HG03469 (cell line): ENCODE measurements at regions not wholly inside any gene's neighbourhood (a gene's known extent, or its start where the extent isn't known, plus 50 kb on each side); places are given as distances from the start of the nearest gene placed in this dataset.

Experiments used
- ATAC-seq: cut with Tn5 transposase; IDR thresholded peaks from one replicate; pipeline ENCODE4 v1.9.1; 2021; ENCODE audit warnings: mild to moderate bottlenecking, moderate library complexity, moderate number of reproducible peaks; ENCODE audit not compliant: unreplicated experiment

DNA sequence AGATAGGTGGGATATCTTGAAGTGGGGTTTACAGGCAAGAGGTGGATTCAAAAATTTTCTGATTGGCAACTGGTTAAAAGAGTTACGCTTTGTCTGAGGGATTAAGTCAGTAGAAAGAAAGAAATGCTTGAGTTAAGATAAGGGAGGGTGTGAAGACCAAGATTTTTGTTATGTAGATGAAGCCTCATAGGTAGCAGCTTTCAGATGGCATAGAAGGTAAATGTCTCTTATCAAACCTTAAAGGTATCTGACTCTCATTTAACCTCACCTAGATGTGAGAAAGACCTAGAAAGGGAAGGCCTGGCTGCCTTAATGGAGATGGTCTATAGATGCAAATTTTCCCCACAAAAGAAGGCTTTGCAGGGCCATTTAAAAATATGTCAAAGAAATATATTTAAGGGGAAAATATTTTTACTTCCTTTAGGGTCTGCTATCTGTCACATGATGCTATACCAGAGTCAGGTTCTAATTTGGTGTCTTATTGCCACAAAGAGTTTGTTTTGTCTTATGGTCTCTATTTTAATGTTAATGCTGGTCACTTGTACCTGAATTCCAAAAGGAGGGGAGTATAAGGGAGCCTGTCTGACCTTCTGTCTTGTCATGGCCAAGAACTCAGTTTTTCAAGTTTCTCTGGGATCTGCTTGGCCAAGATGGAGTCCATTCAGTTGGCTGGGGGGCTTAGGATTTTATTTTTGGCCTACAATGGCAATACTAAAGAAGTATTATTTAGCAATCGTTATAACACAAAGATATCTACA, 699.1 kb upstream of the AMOT start:
- no peak for ATAC-seq

DNA sequence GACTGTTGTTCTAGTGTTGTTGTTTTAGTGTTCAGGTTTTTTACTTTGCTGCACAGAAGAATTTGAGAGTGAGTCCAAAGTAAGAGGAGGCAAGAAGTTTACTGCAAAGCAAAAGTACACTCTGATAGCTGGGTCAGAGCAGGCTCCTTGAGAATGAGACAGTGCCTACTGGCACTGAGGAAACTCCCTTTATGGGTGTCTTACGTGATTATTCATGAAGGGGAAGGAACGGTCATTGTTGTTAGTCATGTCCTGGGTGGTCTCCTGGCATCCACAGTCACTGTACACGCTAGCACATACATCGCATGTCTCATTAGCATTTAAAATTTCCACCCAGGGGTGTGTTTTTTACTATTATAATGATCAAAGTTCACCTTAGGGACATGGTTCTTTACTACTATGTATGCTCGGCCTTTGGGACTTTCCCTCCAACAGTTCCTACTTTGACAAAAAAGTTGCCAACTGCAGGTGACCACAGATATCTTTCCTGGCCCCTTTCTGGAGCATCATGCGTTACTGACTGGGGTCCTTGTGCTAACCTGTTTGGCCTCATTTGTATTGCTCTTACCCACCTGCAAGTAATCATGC, 688.9 kb upstream of the AMOT start:
- ATAC-seq: peak; percentile 52

DNA sequence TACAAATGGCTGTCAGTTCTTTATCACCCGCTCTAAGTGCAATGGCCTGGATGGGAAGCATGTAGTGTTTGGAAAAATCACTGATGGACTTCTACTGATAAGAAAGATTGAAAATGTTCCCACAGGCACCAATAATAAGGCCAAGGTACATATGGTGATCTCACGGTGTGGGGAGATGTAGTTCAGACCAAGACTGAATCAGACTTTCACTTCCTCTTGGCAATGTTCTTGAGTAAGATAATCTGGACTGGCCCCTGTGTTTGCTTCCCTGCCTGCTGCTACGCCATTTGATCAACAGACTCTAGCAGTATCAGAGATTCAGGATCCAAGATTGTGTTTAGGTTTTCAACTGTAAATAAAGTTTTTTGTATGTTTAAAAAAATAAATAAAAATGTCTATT, 682.2 kb upstream of the AMOT start:
- peak; percentile 99 for ATAC-seq

DNA sequence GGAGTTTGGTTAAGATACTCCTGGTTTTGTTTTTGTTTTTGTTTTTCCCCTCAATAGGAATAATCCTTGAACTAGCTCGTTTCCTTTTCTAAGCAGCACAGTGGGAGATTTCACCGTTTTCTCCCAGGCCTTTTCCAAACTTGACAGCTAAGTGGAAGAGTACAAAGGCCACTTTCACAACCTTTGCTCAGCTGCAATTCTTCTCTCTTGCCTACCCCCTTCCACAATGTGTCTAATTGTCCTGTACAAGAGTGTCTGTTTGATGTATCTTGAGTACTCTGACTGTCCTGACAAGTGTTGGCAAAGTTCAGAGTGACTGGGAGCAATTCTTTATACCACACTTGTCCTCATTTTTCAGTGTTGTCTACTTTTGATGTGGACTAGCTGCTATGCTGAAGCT, 674.3 kb upstream of the AMOT start:
- ATAC-seq: no peak

DNA sequence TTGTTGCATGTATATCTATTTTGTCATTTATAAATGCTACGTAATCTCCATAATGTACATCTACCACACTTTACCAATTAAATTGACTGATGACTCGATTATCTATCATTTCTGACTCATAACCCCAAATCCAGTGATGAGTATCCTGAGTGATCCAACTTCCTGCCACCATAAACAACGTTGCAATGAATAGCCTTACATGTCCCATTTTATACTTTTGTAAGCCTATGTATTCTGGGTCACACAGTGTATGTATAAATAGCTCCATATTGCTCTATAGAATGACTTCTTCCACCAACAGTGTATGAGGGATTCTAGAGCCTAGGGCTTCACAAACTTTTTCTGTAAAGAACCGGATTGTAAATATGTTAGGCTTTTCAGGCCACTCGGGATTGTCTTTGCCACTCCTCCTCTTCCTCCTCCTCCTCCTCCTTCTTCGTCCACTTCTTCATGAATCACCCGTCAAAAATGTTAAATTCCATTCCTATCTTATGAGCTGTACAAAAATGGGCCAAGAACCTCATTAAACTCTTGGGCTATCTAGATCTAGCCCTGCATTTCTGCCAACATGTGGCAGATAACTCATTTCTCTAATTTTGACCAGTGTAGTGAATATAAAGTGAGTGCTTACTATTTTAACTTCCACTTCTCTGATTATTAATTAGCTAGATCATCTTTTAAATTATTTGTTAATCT, 672.2 kb upstream of the AMOT start:
- ATAC-seq: no peak

DNA sequence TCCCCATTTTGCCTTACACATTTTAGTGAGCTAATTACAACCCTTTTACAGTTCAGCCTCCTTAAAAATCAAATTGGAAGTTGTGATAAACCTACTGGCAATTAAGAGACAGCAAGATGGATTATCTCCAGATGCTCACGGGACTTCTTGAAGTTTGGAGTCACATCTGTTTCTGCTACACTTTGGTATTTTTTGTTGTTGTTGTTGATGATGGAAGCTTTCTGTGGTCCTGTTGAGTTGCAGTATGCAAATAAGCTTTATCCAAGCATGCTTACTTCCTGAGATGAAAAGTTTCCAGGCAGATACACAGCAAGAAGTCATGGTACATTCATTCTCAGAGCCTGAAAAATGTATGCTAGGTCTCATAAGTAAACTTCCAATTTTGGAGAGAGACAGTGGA, 670.0 kb upstream of the AMOT start:
- no peak for ATAC-seq

DNA sequence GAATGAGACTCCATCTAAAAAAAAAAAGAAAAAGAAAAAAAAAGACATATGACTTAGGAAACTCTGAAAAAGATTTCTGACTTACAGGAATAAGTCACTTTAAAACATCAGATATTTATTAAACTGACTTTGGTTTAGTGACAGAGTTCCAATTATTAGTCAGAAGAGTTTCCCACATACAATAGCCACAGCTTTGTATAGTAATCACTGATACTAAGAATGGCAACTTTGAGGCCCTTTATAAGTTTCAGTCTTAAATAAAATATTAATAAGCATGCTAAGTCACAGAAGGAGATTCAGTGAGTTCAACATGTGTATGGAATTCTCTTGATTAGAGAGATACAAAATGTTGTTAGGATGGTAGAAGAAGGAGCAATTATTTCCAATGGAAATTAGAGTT, 652.3 kb upstream of the AMOT start:
- ATAC-seq: no peak

DNA sequence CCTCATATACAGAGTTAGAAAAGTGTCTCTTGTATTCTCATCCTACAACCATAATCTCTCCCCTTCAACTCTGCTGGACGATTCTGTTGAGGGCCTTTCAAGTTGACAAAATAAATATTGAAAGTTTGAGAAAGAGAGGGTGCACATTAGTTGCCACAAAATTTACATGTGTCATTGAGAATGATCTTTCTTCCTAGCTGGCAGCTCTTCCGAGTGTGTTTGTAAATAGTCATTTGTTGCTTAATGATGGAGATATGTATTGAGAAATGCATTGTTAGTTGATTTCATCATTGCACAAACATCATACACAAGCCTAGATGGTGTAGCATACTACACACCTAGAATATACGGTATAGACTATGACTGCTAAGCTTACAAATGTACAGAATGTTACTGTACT, 632.8 kb upstream of the AMOT start:
- peak; percentile 68 for ATAC-seq

DNA sequence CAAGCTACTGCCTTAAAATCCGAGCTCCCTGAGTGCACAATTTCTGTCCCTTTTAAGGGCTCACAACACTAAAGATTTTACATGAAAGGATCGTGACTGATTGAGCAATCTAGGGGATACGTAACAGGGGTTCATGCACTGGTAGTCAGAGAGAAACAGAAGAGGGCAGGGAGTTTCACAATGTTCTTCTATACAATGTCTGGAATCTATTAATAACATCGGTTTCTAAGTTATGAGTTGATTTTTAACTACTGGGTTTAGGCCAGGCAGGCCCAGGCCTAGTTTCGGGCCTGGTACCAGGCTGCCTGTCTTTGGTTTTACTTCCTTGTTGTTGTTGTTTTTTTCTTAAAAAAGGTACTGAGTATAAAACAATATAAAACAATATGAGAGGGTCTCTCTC, 632.4 kb upstream of the AMOT start:
- peak; percentile 52 for ATAC-seq

DNA sequence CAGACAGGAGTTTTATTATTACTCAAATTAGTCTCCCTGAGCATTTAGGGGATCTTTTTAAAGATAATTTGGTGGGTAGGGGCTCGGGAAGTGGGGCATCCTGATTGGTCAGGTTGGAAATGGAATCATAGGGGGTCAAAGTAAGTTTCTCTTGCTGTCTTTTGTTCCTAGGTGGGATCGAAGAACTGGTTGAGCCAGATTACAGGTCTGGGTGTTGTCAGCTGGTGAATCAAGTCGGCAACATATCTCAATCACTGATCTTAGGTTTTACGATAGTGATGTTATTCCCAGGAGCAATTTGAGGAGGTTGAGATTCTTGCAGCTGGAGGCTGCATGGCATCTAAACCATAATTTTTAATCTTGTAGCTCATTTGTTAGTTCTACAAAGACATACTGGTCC, 629.5 kb upstream of the AMOT start:
- ATAC-seq: no peak

DNA sequence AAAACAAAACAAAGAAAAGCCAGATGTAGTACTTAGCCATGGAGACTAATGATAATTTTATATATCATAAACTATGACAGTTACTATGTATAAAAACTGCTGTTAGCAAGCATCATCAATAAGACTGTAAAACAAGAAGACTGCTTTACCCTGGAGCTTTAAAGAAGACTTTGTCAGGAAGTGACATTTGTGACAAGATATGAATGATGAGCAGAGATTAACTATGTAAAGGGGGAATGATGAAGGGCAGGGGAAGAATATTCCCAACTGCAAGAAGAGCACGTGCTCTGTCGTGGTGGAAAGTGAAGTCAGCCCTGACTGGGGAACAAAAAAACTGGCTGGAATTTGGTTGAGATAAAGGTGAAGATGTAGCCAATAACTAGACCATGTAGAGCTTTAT, 617.1 kb upstream of the AMOT start:
- ATAC-seq: no peak

DNA sequence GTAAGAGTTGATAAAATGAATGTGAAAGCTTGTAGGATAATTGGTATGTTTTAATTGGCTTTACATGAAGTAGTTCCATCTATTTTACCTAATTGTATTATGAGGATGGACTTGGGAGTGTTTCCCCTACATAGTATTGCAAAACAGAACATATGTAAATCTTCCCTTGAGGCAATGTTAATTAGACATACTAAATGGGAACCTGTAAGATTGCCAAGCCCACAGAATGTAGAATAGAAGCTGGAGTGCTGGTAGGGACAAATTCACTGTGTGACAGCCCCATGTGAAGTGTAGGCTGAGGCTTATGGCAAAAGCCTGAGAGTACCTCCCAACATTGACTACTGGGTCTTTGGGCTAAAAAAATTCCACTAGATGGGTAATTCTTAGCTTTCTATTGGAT, 615.0 kb upstream of the AMOT start:
- ATAC-seq: no peak

DNA sequence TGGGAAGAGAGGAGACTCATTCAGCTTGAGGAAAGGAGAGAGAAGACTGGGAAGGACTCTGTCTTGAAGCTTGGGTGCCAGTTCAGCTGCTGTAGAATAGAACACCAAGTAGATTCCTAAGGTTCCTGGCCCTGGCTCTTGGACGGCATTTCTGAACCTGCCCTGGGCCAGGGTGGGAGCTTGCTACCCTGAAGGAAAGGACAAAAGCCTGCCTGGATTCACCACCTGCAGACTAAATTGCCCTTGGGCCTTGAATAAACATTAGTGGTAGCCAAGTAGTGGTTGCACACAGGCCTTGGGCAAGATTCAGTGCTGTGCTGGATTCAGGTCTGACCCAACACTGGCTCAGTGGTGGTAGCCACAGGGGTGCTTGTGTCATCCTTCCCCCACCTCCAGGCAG, 588.4 kb upstream of the AMOT start:
- ATAC-seq: no peak

DNA sequence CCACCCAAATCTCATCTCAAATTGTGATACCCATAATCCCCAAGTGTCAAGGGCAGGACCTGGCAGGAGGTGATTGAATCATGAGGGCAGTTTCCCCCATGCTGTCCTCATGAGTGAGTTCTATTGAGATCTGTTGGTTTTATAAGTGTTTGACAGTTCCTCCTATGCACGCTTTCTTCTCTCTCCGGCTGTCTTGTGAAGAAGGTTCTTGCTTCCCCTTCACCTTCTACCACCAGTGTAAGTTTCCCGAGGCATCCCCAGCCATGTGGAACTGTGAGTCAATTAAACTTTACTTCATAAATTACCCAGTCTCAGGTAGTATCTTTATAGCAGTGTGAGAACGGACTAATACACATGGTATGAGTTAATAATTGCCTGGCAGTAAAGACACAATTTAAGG, 581.7 kb upstream of the AMOT start:
- ATAC-seq: no peak

DNA sequence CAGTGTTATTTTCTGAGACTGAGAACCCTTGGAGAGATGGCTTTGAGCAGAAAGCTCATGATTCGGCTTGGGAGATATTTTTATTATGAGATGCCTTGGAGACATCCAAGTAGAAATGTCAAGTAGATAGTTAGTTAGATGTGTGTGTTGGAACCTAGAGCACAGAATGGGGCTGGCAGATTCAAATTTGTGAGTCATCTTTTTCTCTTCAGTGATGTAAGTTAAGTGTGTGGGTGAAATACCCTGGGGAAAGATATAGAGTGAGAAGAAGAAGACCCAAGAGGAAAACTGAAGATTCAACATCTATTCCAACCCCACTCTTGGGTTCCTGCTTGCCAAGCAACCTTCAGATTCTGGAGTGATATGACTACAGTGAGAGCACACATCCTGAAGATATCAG, 580.8 kb upstream of the AMOT start:
- no peak for ATAC-seq

DNA sequence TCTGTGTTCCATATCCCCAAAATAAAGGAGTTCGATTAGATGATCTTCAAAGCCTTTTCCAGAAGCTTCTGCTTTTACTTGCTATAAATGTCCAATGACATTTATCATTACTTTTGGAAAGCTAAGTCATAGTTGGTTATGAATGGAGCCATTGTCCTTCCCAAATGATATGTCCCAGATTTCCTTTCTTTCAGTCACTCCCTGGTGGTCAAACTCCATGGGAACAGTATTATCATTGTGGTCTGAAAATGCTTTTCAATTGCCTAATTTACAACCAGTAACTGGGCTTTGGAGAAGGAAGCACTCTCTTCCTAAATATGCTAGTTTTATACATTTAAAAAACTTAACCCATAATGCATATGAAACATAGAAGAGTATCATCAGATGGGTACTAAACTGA, 571.5 kb upstream of the AMOT start:
- no peak for ATAC-seq

DNA sequence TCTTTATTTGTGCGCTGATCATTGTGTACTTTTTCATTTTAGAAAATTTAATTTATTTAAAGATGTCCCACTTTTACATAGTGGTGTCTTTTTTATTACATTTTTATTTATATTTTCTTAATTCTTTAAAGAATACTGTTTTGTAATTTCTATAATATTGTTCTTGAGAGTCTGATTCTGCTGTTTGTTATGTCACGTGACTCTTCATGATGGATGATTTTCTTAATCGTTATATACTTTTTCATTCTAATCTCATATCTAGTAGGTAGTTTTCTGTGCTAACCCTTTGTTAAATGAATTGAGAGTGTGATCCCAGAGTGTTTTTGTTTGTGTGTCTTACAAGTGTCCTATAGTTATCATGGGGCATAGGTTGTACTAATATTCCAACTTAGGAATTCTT, 568.2 kb upstream of the AMOT start:
- ATAC-seq: no peak

DNA sequence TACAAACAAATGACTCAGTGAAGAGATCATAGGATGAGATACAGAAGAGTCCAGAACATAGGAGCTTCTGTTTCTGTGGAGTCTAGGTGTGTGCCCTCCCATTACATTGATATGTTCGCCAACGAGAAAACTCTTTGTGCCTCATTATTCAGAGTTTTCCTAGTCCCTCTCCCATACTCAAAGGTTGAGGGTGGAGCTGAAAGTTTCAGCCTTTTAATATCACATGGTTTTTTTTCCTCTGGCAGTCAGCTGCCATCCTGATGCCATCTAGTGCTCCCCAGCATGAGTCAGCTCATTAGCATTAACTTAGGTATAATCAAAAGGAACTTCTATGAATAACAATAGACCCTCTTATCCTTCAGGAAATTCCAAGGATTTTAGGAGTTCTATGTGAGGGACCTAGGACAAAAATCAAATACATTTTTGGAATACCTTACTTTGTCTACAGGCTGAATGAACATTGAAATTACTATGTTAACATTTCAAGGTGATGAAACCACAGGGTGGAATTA, 559.6 kb upstream of the AMOT start:
- no peak for ATAC-seq

DNA sequence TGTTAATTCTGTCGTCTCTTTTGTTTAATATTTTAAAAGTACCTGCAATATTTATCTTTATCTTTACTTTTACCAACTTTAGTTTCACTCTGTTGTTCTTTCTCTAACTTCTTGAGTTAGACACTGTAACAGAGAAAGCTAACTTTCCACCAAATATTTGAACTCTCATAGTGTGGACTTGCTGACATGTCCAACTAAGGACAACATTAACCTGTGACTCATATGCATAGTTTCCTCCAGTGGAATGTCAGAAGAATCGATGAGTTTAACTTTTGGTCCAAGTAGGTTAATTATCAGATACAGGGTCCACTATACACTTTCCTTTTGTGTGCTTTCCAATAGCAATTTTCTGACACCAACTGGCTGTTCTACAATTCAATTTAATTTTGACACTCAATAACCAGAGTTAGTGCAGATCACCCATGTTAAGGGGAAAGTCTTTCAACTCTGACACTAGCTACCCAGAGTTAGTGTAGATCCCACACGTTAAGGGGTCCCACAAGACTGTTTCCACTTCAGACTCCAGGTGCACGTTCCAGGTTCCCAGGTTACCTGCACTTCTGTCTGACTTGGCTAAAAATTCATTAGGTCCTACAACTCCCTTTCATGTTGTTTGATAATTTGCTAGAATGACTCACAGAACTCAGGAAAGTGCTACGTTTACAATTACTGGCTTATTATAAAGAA, 559.0 kb upstream of the AMOT start:
- ATAC-seq: no peak

DNA sequence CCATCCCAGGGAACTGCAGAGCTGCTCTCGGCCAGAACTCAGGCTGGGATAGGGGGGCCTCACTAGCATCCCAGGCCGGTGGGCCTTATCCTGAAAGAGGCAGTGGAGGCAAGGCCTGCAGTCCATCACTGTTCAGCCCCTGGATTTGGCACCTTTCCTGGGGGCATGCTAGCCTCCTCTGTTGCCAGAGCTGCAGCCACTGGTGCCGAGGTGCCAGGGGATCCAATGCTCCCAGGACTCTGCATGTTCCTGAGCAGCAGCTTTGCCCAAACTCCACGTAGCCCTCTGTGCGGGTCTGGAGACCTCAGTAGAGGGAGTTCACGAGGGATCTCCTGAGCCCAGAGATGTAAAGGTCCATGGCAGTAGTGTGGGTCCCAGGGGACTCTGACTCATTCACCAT, 551.7 kb upstream of the AMOT start:
- no peak for ATAC-seq

DNA sequence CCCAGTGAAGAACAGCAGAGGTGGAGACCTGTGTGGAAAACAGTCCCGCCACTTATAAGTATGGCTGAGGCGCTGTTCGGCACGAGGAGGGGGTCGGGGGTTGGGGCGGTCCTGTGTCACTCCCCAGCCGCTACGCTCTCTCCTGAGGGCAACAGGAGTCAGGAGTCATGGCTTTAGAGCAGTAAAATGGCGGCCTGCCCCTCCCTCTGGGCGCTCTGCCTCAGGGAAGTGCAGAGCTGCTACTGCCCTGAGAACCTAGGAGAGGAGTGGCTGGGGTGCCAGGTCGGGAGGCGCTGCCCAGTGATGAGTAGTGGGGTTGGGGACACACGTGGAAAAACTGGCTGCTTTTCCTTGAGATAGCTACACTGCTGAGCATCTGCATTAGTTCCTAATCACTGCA, 551.2 kb upstream of the AMOT start:
- no peak for ATAC-seq

DNA sequence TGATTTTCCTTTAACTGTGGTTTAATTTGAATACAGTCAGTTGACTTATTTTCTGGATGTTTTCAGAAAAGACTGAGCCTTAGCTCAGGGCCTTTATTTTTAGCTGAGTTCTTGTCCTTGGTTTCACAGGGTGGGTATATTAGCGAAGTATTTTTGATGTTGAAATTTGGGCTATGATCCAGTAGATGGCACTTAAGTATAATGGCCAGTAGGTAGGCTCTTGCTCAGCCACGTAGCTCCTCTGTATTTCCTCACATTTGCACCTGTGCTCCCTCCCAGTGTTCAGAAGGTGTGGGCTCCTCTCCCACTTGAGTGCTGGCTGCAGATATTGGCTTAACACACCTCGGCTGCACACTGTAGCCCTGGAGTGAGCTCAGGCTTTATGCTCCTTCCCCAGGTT, 549.9 kb upstream of the AMOT start:
- no peak for ATAC-seq
